Astrocyte (in vitro differentiated cells and primary cell): ENCODE measurements at regions not wholly inside any gene's neighbourhood (a gene's known extent, or its start where the extent isn't known, plus 50 kb on each side); places are given as distances from the start of the nearest gene placed in this dataset.
"Not testable (repeated sequence)": the region's sequence is repeated elsewhere in the genome, so short reads cannot be mapped to it uniquely, and the experiment has no call there.

Experiments used
- CTCF ChIP-seq: IDR thresholded peaks from 2 replicates; pipeline ENCODE4 v1.5.1; 2011; ENCODE audit warnings: low read depth, mild to moderate bottlenecking, inconsistent platforms, low read length, moderate library complexity; ENCODE audit not compliant: insufficient read depth
- EZH2 ChIP-seq: IDR thresholded peaks from 2 replicates; pipeline ENCODE4 v1.6.1; 2012; ENCODE audit warnings: mild to moderate bottlenecking, low read length, inconsistent platforms; ENCODE audit not compliant: insufficient read depth

- not testable (repeated sequence) for TF ChIP-seq CTCF, EZH2
Measured at GRCh38 chr9:74080652-74081051, 416.5 kb upstream of the RORB start.
